HEK293 (cell line): ENCODE measurements at regions not wholly inside any gene's neighbourhood (a gene's known extent, or its start where the extent isn't known, plus 50 kb on each side); places are given as distances from the start of the nearest gene placed in this dataset.

Experiments
- MYNN ChIP-seq: fragments of 450-650 bp; formaldehyde crosslinking; IDR thresholded peaks from 2 replicates; pipeline ENCODE4 v1.5.1; 2016; ENCODE audit warnings: missing biosample characterization, missing genetic modification characterization, borderline replicate concordance
- TCF7L2 ChIP-seq: IDR thresholded peaks from 2 replicates; pipeline ENCODE4 v1.6.1; 2011; ENCODE audit warnings: low read depth, mild to moderate bottlenecking, inconsistent platforms, low read length, moderate library complexity, borderline replicate concordance
- YY1 ChIP-seq: fragments of 450-650 bp; formaldehyde crosslinking; IDR thresholded peaks from 2 replicates; pipeline ENCODE4 v1.5.1; 2018; ENCODE audit warnings: missing biosample characterization, missing genetic modification characterization
- ZNF274 ChIP-seq, 2 experiments: fragments of 200-500 bp in 1 of 2; fragments of 450-650 bp in 1 of 2; sonication (Bioruptor generic) in 1 of 2; formaldehyde crosslinking in 1 of 2; IDR thresholded peaks; 2 replicates each; pipeline versions ENCODE4 v1.5.1 to v1.6.1; 2014 to 2016; ENCODE audit warnings: borderline replicate concordance in 1 of 2, inconsistent platforms in 1 of 2, low read length in 1 of 2, missing biosample characterization in 1 of 2, missing genetic modification characterization in 1 of 2
- ZNF560 ChIP-seq: fragments of 450-650 bp; formaldehyde crosslinking; IDR thresholded peaks from 2 replicates; pipeline ENCODE4 v1.5.1; 2017; ENCODE audit warnings: missing biosample characterization, missing genetic modification characterization, borderline replicate concordance
- TF ChIP-seq, protein P1 (sequence below): fragments of 450-650 bp; formaldehyde crosslinking; IDR thresholded peaks from 2 replicates; pipeline ENCODE4 v1.5.1; 2016; ENCODE audit warnings: missing biosample characterization, missing genetic modification characterization

DNA sequence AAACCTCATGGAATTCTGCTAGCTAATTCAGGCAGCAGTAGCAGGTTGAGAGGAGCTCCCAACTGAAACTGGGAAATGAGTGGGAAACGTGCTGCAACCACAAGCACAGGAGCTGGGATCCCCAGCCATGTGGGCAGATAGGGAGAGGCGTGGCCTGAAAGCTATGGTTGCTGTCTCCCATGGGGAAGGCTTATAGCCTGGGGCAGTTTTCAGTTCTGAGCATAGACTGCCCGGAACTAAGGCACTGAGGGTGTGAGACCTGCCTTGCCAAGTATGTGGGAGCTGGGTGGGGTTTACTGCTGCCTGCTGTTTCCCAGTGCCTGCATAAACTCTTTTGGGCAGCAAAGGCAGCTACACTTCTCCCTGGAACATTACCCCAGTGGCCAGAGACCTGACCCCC lies 229.5 kb downstream of the TUSC7 start:
- no peak for TF ChIP-seq ZNF274 (IDR thresholded peaks at IDR 0.05; ENCODE audit: low read length)
- TF ChIP-seq ZNF274 (tag by site-specific recombination; IDR thresholded peaks at IDR 0.05; ENCODE audit: borderline replicate concordance): no peak
- TF ChIP-seq TCF7L2: no peak
- TF ChIP-seq YY1 (tag by site-specific recombination): no peak
- no peak for TF ChIP-seq ZNF560 (tag by site-specific recombination)
- no peak for TF ChIP-seq MYNN
- TF ChIP-seq, protein P1, sequence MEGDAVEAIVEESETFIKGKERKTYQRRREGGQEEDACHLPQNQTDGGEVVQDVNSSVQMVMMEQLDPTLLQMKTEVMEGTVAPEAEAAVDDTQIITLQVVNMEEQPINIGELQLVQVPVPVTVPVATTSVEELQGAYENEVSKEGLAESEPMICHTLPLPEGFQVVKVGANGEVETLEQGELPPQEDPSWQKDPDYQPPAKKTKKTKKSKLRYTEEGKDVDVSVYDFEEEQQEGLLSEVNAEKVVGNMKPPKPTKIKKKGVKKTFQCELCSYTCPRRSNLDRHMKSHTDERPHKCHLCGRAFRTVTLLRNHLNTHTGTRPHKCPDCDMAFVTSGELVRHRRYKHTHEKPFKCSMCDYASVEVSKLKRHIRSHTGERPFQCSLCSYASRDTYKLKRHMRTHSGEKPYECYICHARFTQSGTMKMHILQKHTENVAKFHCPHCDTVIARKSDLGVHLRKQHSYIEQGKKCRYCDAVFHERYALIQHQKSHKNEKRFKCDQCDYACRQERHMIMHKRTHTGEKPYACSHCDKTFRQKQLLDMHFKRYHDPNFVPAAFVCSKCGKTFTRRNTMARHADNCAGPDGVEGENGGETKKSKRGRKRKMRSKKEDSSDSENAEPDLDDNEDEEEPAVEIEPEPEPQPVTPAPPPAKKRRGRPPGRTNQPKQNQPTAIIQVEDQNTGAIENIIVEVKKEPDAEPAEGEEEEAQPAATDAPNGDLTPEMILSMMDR (tag by site-specific recombination): no peak
